Naive thymus-derived CD4-positive, alpha-beta T cell (primary cell): ENCODE measurements at regions not wholly inside any gene's neighbourhood (a gene's known extent, or its start where the extent isn't known, plus 50 kb on each side); places are given as distances from the start of the nearest gene placed in this dataset.
"Not testable (repeated sequence)": the region's sequence is repeated elsewhere in the genome, so short reads cannot be mapped to it uniquely, and the experiment has no call there.

Experiments used
- ATAC-seq: fragments of 150-1000 bp; cut with Tn5 transposase; 2 replicates; pipeline ENCODE4 v1.10.0; 2021; ENCODE audit warnings: mild to moderate bottlenecking, moderate library complexity
- CTCF ChIA-PET: fragments of 350-600 bp; sonication (Branson Sonifier 250); formaldehyde crosslinking; loops from one replicate; lab custom pipeline; 2021; ENCODE audit warnings: antibody characterized with exemption; lab: Charles Lee
- POLR2A ChIA-PET: fragments of 350-600 bp; sonication (Branson Sonifier 250); formaldehyde crosslinking; loops from one replicate; lab custom pipeline; 2021; ENCODE audit warnings: antibody characterized with exemption, inconsistent platforms; lab: Charles Lee
- DNase-seq, 9 donors: peaks; one replicate each; pipeline versions ENCODE4 v3.0.0 to v3.0.0-alpha.2; 2020 to 2022; ENCODE audit warnings: mixed read lengths in 1 of 9
- H3K27ac ChIP-seq: one replicate; pipeline ENCODE4 v1.7.0; 2013; ENCODE audit warnings: mild to moderate bottlenecking, low read depth, low read length, moderate library complexity
- H3K27me3 ChIP-seq, 2 donors: one replicate each; pipeline ENCODE4 v1.7.0; 2013; ENCODE audit warnings: low read length in 2 of 2, mild to moderate bottlenecking in 2 of 2, moderate library complexity in 2 of 2; ENCODE audit not compliant: control insufficient read depth in 2 of 2, insufficient read depth in 2 of 2
- H3K36me3 ChIP-seq, 3 experiments: 1 replicate in 2 of 3; 2 replicates in 1 of 3; pipeline ENCODE4 v1.7.0; 2013; ENCODE audit warnings: low read length in 3 of 3, mild to moderate bottlenecking in 3 of 3, moderate library complexity in 1 of 3; ENCODE audit not compliant: insufficient read depth in 3 of 3, control insufficient read depth in 2 of 3
- H3K4me1 ChIP-seq, 2 donors: one replicate each; pipeline ENCODE4 v1.7.0; 2013; ENCODE audit warnings: low read length in 2 of 2, mild to moderate bottlenecking in 2 of 2, moderate library complexity in 1 of 2; ENCODE audit not compliant: control insufficient read depth in 2 of 2, insufficient read depth in 2 of 2
- H3K4me3 ChIP-seq: 2 replicates; pipeline ENCODE4 v1.7.0; 2013; ENCODE audit warnings: mild to moderate bottlenecking, low read length
- H3K9me3 ChIP-seq, 3 experiments: 1 replicate in 2 of 3; 2 replicates in 1 of 3; pipeline ENCODE4 v1.7.0; 2013; ENCODE audit warnings: low read length in 3 of 3; ENCODE audit not compliant: control insufficient read depth in 2 of 3
- H3K27ac Mint-ChIP-seq, 9 donors: one replicate each; pipeline ENCODE4 v1.8.0; 2020 to 2022; ENCODE audit warnings: mixed read lengths in 9 of 9, mild to moderate bottlenecking in 8 of 9, moderate library complexity in 5 of 9, inconsistent platforms in 2 of 9
- H3K27me3 Mint-ChIP-seq, 5 donors: one replicate each; pipeline ENCODE4 v1.8.0; 2021 to 2022; ENCODE audit warnings: mixed read lengths in 5 of 5, mild to moderate bottlenecking in 1 of 5
- H3K36me3 Mint-ChIP-seq, 5 donors: one replicate each; pipeline ENCODE4 v1.8.0; 2020 to 2022; ENCODE audit warnings: mixed read lengths in 5 of 5, mild to moderate bottlenecking in 3 of 5, inconsistent platforms in 1 of 5
- H3K4me1 Mint-ChIP-seq, 7 donors: one replicate each; pipeline ENCODE4 v1.8.0; 2020 to 2022; ENCODE audit warnings: mixed read lengths in 7 of 7, mild to moderate bottlenecking in 3 of 7, inconsistent platforms in 1 of 7
- H3K4me3 Mint-ChIP-seq, 10 donors: one replicate each; pipeline ENCODE4 v1.8.0; 2020 to 2022; ENCODE audit warnings: mild to moderate bottlenecking in 10 of 10, mixed read lengths in 10 of 10, moderate library complexity in 6 of 10, inconsistent platforms in 2 of 10
- H3K9me3 Mint-ChIP-seq, 11 donors: one replicate each; pipeline ENCODE4 v1.8.0; 2020 to 2022; ENCODE audit warnings: mixed read lengths in 11 of 11, mild to moderate bottlenecking in 4 of 11, inconsistent platforms in 1 of 11, moderate library complexity in 1 of 11
- intact Hi-C, 2 donors: fragments of 100-400 bp; cut with micrococcal nuclease; formaldehyde crosslinking; loops; one replicate each; pipeline ENCODE4 v1.15.1; 2023

DNA sequence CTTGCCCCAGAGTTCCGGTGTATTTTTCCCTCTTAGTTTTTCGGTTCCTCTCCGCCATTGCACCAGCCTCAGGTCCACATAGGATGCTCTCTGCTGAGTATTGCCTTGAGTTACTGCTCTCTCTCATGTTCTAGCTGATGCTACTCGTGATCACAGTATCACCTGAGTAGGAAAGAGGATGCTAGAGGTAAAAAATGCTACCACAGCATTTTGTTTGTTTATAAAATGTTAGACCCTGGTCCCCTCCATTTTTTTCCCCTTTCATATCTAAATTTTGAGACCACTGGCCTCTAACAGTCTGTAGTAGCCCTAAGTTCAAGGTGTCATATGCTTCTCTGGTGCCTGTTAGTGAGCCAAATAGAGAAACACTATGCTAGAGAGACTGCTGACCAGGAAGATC lies 175.5 kb downstream of the OR2B2 start:
- POLR2A ChIA-PET, result no interaction called here
- H3K36me3 ChIP-seq, result no peaks in the 10 kb centered on the region
- H3K4me3 Mint-ChIP-seq, result peak overlapping the region in 3 of 10 donors; percentile 3 to 35 (median 29)
- no peak overlapping the region for H3K27ac ChIP-seq
- H3K36me3 Mint-ChIP-seq, result peaks cover 0 to 10% (median 3%) of the 10 kb centered on the region in 5 donors
- H3K4me3 ChIP-seq, result no peak overlapping the region
- intact Hi-C loops, result no loop called here
- ATAC-seq (no peak), DNase-seq (no peak)
- H3K4me1 Mint-ChIP-seq, result peaks cover 3 to 16% (median 13%) of the 10 kb centered on the region in 7 donors
- H3K4me1 ChIP-seq, result no peaks in the 10 kb centered on the region
- CTCF ChIA-PET, result no interaction called here
- H3K27me3 ChIP-seq, result no peaks in the 10 kb centered on the region
- no peaks in the 10 kb centered on the region for H3K9me3 ChIP-seq
- peaks cover 2 to 36% (median 28%) of the 10 kb centered on the region in 5 donors for H3K27me3 Mint-ChIP-seq
- peaks cover 0 to 10% (median 0%) of the 10 kb centered on the region in 11 donors for H3K9me3 Mint-ChIP-seq
- no peak overlapping the region for H3K27ac Mint-ChIP-seq

DNA sequence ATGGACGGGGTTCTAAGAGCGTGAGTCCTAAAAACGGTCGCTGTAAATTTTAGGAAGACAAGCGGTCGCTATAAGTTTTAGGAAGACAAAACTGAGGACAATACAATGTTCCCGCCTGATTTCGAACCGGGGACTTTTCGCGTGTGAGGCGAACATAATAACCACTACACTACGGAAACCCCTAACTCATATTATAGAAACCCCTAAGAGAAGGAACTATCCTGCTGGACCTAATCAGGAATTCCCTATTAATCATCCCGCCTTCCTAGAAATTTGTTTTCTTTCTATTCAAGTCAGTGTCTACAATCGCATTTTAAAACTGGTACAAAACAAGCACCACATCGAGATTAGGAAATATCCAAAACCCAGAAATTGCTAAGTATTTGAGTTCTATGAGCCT lies 183.8 kb downstream of the OR2B2 start:
- POLR2A ChIA-PET, result no interaction called here
- H3K9me3 ChIP-seq, result no peaks in the 10 kb centered on the region
- Mint-ChIP-seq H3K9me3 (peaks cover 0 to 2% (median 0%) of the 10 kb centered on the region in 11 donors), H3K27ac (no peak overlapping the region), H3K27me3 (peaks cover 25 to 59% (median 52%) of the 10 kb centered on the region in 5 donors), H3K4me1 (no peaks in the 10 kb centered on the region), H3K4me3 (no peak overlapping the region), H3K36me3 (no peaks in the 10 kb centered on the region)
- ATAC-seq (no peak), DNase-seq (no peak)
- H3K27ac ChIP-seq, result no peak overlapping the region
- H3K36me3 ChIP-seq, result no peaks in the 10 kb centered on the region
- no peaks in the 10 kb centered on the region for H3K4me1 ChIP-seq
- no peak overlapping the region for H3K4me3 ChIP-seq
- intact Hi-C loops, result no loop called here
- CTCF ChIA-PET, result no interaction called here
- H3K27me3 ChIP-seq, result no peaks in the 10 kb centered on the region

DNA sequence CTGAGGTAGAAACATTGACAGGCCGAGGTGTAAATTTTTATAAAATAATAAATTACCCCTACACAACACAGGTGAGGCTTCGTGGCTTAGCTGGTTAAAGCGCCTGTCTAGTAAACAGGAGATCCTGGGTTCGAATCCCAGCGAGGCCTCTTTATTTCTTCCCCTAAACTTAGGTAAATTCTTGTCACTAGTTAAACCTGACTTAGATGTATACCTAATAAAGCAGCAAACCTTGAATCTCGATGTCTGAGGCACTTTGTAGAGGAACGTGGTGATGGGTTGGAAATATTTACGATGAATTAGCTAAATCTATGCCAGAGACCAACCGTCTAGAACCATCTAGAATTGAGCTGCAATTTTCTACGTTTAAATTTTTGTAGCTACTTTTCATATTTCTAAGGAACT lies 185.6 kb downstream of the OR2B2 start:
- no peak overlapping the region for H3K4me3 Mint-ChIP-seq
- ATAC-seq, result no peak
- Histone ChIP-seq H3K4me3 (no peak overlapping the region), H3K9me3 (no peaks in the 10 kb centered on the region), H3K4me1 (no peaks in the 10 kb centered on the region), H3K27me3 (no peaks in the 10 kb centered on the region), H3K36me3 (no peaks in the 10 kb centered on the region), H3K27ac (no peak overlapping the region)
- ChIA-PET POLR2A (no interaction called here), CTCF (no interaction called here)
- DNase-seq, result no peak
- H3K36me3 Mint-ChIP-seq, result no peaks in the 10 kb centered on the region
- no peak overlapping the region for H3K27ac Mint-ChIP-seq
- intact Hi-C loops, result no loop called here
- H3K9me3 Mint-ChIP-seq, result peaks cover 0 to 2% (median 0%) of the 10 kb centered on the region in 11 donors
- H3K4me1 Mint-ChIP-seq, result peaks cover 0 to 6% (median 0%) of the 10 kb centered on the region in 7 donors
- H3K27me3 Mint-ChIP-seq, result peaks cover 33 to 73% (median 58%) of the 10 kb centered on the region in 5 donors

DNA sequence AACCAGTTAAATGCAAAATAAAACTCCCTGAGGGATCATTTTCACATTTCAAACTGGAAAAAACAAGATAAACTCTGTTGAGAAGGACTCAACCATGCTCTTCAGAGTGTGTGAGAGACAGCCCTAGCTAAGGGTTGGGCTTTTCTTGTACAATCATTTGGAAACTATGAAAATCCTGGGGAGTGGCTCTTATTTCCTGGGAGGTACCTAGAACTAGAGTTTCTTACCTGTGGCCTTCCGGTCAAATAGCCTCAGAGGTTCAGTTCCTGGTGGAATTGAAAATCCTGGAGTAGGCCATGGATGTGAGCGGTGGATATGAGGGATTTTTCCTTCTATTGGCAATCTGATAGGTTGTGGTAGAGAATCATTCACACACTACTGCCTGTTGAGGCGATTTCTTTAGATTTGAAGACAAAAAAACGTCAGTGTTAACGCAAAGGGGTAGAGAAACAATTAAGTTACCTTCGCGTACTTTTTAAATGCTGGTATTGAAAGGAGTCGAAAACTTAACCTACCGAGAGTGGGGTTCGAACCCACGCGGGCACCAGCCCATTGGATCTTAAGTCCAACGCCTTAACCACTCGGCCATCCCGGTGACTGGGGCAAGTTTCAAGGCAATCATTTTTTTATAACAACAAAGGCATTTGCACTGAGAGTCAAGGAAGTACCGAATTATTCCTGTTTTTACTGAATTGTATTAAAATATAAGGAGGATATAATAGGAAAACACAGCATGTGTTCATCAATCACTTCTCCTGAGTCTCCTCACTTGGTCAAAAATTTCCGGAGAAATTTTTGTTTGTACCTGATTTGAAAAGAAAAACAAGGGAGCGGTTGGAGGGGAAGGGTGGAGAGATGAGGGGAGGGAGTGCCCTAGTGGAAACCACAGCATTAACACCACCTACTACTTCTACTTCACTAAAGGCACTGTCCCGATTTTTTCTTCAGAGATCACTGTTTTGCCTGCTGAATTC lies 191.3 kb downstream of the OR2B2 start:
- H3K36me3 ChIP-seq, result no peaks in the 10 kb centered on the region
- Mint-ChIP-seq H3K4me3 (no peak overlapping the region), H3K27ac (no peak overlapping the region), H3K36me3 (no peaks in the 10 kb centered on the region), H3K27me3 (peaks cover 25 to 57% (median 38%) of the 10 kb centered on the region in 5 donors), H3K9me3 (peaks cover 0 to 2% (median 0%) of the 10 kb centered on the region in 11 donors), H3K4me1 (peaks cover 0 to 27% (median 0%) of the 10 kb centered on the region in 7 donors)
- POLR2A ChIA-PET, result no interaction called here
- CTCF ChIA-PET, result no interaction called here
- DNase-seq (peak in 1 of 9 donors; percentile 27), ATAC-seq (no peak)
- no peaks in the 10 kb centered on the region for H3K4me1 ChIP-seq
- intact Hi-C loops, result no loop called here
- no peaks in the 10 kb centered on the region for H3K9me3 ChIP-seq
- no peak overlapping the region for H3K4me3 ChIP-seq
- no peak overlapping the region for H3K27ac ChIP-seq
- peaks cover 0 to 3% of the 10 kb centered on the region in 2 donors for H3K27me3 ChIP-seq

DNA sequence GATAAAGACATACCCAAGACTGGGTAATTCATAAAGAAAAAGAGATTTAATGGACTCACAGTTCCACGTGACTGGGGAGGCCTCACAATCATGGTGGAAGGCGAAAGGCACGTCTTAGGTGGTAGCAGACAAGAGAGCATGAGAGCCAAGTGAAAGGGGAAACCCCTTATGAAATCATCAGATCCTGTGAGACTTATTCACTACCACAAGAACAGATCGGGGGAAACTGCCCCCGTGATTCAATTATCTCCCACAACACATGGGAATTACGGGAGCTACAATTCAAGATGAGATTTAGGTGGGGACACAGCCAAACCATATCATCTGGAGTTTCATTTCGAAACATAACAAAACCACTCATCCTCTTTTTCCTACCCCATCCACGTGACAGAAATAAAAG lies 193.2 kb downstream of the OR2B2 start:
- H3K9me3 Mint-ChIP-seq, ATAC-seq, H3K4me3 Mint-ChIP-seq, CTCF ChIA-PET, H3K36me3 Mint-ChIP-seq, intact Hi-C loops, H3K27ac ChIP-seq, DNase-seq, H3K27me3 ChIP-seq, H3K4me1 ChIP-seq, H3K27ac Mint-ChIP-seq, H3K9me3 ChIP-seq, H3K36me3 ChIP-seq, H3K4me3 ChIP-seq: not testable (repeated sequence)
- Mint-ChIP-seq H3K27me3 (peaks cover 25 to 45% (median 38%) of the 10 kb centered on the region in 5 donors), H3K4me1 (peaks cover 0 to 27% (median 0%) of the 10 kb centered on the region in 7 donors)
- POLR2A ChIA-PET, result interaction anchor here (0.6 kb wide), 1 partner anchor 237 kb away, joined by 3 read pairs; no protein-coding TSS in a partner anchor

DNA sequence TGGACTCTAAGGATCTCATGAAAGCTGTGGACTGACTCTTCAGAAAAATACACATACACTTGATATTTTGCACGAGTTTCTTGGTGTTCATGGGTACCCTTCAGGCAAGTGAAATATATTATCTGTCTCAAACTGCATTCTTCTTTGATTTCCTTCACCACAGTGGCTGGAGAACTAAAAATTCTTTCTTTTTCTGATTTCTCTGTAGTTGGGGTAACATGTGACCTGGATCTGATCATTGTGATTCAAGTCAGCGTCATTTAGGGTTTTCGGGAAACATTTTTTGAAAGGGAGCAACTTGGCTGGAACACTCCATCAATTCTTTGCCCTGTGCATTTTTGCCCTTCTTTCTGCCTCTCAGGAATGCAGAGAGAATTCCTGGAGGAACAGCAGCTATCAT lies 205.8 kb downstream of the OR2B2 start:
- DNase-seq, result no peak
- Histone ChIP-seq H3K27ac (no peak overlapping the region), H3K9me3 (no peaks in the 10 kb centered on the region), H3K36me3 (peaks cover 0 to 21% (median 0%) of the 10 kb centered on the region in 3 experiments), H3K4me1 (no peaks in the 10 kb centered on the region), H3K4me3 (no peak overlapping the region), H3K27me3 (no peaks in the 10 kb centered on the region)
- Mint-ChIP-seq H3K4me1 (peaks cover 0 to 5% (median 0%) of the 10 kb centered on the region in 7 donors), H3K27ac (no peak overlapping the region), H3K36me3 (peaks cover 7 to 61% (median 35%) of the 10 kb centered on the region in 5 donors), H3K9me3 (no peaks in the 10 kb centered on the region), H3K4me3 (no peak overlapping the region), H3K27me3 (no peaks in the 10 kb centered on the region)
- CTCF ChIA-PET, result no interaction called here
- intact Hi-C loops, result no loop called here
- POLR2A ChIA-PET, result no interaction called here
- no peak for ATAC-seq
